A673 (cell line): ENCODE measurements at regions not wholly inside any gene's neighbourhood (a gene's known extent, or its start where the extent isn't known, plus 50 kb on each side); places are given as distances from the start of the nearest gene placed in this dataset.

Experiments used
- BruUV-seq: library from RNA; stranded (reverse); fragments of 400-500 nt; replicated peaks from 2 replicates; lab custom pipeline; 2021; lab: Mats Ljungman, UMichigan
- CTCF ChIA-PET: fragments of 300-600 bp; sonication (Branson Sonifier 250); formaldehyde crosslinking; loops from one replicate; lab custom pipeline; 2022; ENCODE audit warnings: antibody characterized with exemption; lab: Charles Lee
- POLR2A ChIA-PET: fragments of 300-600 bp; sonication (Branson Sonifier 250); formaldehyde crosslinking; loops from one replicate; lab custom pipeline; 2022; ENCODE audit warnings: antibody characterized with exemption; ENCODE audit not compliant: low non-redundant PET; lab: Charles Lee
- DNase-seq: peaks from one replicate; pipeline ENCODE4 v3.0.0-alpha.2; 2015; ENCODE audit warnings: low spot score
- H3K27ac ChIP-seq: fragments of 200-600 bp; sonication (generic); 2 replicates; pipeline ENCODE4 v1.5.1; 2016; ENCODE audit warnings: mixed run types, low read depth, mild to moderate bottlenecking, mixed read lengths, antibody characterized with exemption, low read length; ENCODE audit not compliant: poor library complexity, severe bottlenecking
- H3K27me3 ChIP-seq: fragments of 200-600 bp; sonication (generic); replicated peaks from 2 replicates; pipeline ENCODE4 v1.6.1; 2017; ENCODE audit warnings: mixed run types, low read depth, mild to moderate bottlenecking, mixed read lengths, antibody characterized with exemption, low read length; ENCODE audit not compliant: insufficient read depth, poor library complexity
- H3K36me3 ChIP-seq: fragments of 200-600 bp; sonication (generic); 2 replicates; pipeline ENCODE4 v1.6.1; 2016; ENCODE audit warnings: mixed run types, mild to moderate bottlenecking, mixed read lengths, antibody characterized with exemption, low read length; ENCODE audit not compliant: insufficient read depth, poor library complexity, severe bottlenecking
- H3K4me1 ChIP-seq: fragments of 200-600 bp; sonication (generic); 2 replicates; pipeline ENCODE4 v1.6.1; 2017; ENCODE audit warnings: mixed run types, mild to moderate bottlenecking, mixed read lengths, antibody characterized with exemption, low read length; ENCODE audit not compliant: insufficient read depth, poor library complexity, severe bottlenecking
- H3K4me3 ChIP-seq: fragments of 200-600 bp; sonication (generic); 2 replicates; pipeline ENCODE4 v1.5.1; 2016; ENCODE audit warnings: low read depth, mixed run types, mild to moderate bottlenecking, mixed read lengths, low read length; ENCODE audit not compliant: poor library complexity, severe bottlenecking
- H3K9me3 ChIP-seq: fragments of 200-600 bp; sonication (generic); 2 replicates; pipeline ENCODE4 v1.6.1; 2016; ENCODE audit warnings: mixed run types, low read depth, mild to moderate bottlenecking, mixed read lengths, antibody characterized with exemption, low read length; ENCODE audit not compliant: poor library complexity, severe bottlenecking
- EZH2 ChIP-seq: fragments of 200-600 bp; sonication (generic); IDR thresholded peaks from 2 replicates; pipeline ENCODE4 v1.6.1; 2017; ENCODE audit warnings: borderline replicate concordance, low read depth, mild to moderate bottlenecking, mixed read lengths, antibody characterized with exemption, low read length; ENCODE audit not compliant: poor library complexity, severe bottlenecking
- intact Hi-C: fragments of 100-400 bp; cut with micrococcal nuclease; formaldehyde crosslinking; loops from one replicate; pipeline ENCODE4 v1.10.0; 2022; ENCODE audit not compliant: unreplicated experiment
- TF ChIP-seq, protein P1 (sequence below): fragments of 300-800, 200-600 bp; sonication (generic); conservative IDR thresholded peaks from 2 replicates; pipeline ENCODE4 v1.5.1; 2017; ENCODE audit warnings: low read depth, mild to moderate bottlenecking, antibody characterized with exemption, low read length, moderate library complexity, mixed read lengths

- H3K36me3 ChIP-seq, result no peaks in the 10 kb centered on the region
- TF ChIP-seq, protein P1, sequence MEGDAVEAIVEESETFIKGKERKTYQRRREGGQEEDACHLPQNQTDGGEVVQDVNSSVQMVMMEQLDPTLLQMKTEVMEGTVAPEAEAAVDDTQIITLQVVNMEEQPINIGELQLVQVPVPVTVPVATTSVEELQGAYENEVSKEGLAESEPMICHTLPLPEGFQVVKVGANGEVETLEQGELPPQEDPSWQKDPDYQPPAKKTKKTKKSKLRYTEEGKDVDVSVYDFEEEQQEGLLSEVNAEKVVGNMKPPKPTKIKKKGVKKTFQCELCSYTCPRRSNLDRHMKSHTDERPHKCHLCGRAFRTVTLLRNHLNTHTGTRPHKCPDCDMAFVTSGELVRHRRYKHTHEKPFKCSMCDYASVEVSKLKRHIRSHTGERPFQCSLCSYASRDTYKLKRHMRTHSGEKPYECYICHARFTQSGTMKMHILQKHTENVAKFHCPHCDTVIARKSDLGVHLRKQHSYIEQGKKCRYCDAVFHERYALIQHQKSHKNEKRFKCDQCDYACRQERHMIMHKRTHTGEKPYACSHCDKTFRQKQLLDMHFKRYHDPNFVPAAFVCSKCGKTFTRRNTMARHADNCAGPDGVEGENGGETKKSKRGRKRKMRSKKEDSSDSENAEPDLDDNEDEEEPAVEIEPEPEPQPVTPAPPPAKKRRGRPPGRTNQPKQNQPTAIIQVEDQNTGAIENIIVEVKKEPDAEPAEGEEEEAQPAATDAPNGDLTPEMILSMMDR, result no peak
- TF ChIP-seq EZH2, result no peak
- BruUV-seq, result no TSS peak
- H3K4me3 ChIP-seq, result no peak overlapping the region
- H3K27ac ChIP-seq, result no peak overlapping the region
- H3K9me3 ChIP-seq, result no peaks in the 10 kb centered on the region
- POLR2A ChIA-PET, result no interaction called here
- intact Hi-C loops, result no loop called here
- CTCF ChIA-PET, result no interaction called here
- DNase-seq, result no peak
- peaks cover 48% of the 10 kb centered on the region for H3K27me3 ChIP-seq
- H3K4me1 ChIP-seq, result no peaks in the 10 kb centered on the region
Observed at GRCh38 chr21:35606578-35606977, 453.7 kb downstream of the SETD4 start.

DNA sequence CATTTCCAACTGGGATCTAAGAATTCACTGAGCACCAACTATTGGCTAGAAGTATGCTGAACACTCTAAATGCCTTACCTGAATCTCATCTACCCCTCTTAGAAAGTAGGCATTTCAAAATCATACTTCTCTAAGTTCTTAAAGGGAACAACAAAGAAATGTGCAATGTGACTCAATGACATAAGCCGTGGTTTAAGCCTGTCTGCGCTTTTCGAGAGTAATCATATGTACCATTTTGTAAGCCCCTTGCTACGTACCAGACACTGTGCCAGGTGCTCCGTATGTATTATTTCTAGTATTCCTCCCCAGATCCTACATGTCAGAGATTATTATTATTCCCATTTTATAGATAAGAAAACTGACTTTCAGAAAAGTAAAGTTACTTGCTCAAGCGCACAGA, 454.2 kb downstream of the SETD4 start:
- TF ChIP-seq EZH2, result no peak
- TF ChIP-seq, protein P1, result no peak
- H3K27me3 ChIP-seq, result peaks cover 48% of the 10 kb centered on the region
- H3K4me1 ChIP-seq, result no peaks in the 10 kb centered on the region
- H3K9me3 ChIP-seq, result no peaks in the 10 kb centered on the region
- H3K36me3 ChIP-seq, result no peaks in the 10 kb centered on the region
- BruUV-seq, result no TSS peak
- intact Hi-C loops, result no loop called here
- POLR2A ChIA-PET, result no interaction called here
- H3K4me3 ChIP-seq, result no peak overlapping the region
- no peak for DNase-seq
- H3K27ac ChIP-seq, result no peak overlapping the region
- CTCF ChIA-PET, result no interaction called here

GRCh38 chr21:35603494-35603893, 456.8 kb downstream of the SETD4 start:
- ChIA-PET CTCF (no interaction called here), POLR2A (no interaction called here)
- TF ChIP-seq EZH2, result no peak
- TF ChIP-seq, protein P1, result no peak
- H3K27me3 ChIP-seq, result peaks cover 54% of the 10 kb centered on the region
- H3K36me3 ChIP-seq, result no peaks in the 10 kb centered on the region
- H3K27ac ChIP-seq, result no peak overlapping the region
- no peaks in the 10 kb centered on the region for H3K4me1 ChIP-seq
- no peaks in the 10 kb centered on the region for H3K9me3 ChIP-seq
- no peak for DNase-seq
- H3K4me3 ChIP-seq, result no peak overlapping the region
- intact Hi-C loops, result no loop called here
- BruUV-seq, result no TSS peak
